GM18868 (cell line): ENCODE measurements at regions not wholly inside any gene's neighbourhood (a gene's known extent, or its start where the extent isn't known, plus 50 kb on each side); places are given as distances from the start of the nearest gene placed in this dataset.
"Not testable (repeated sequence)": the region's sequence is repeated elsewhere in the genome, so short reads cannot be mapped to it uniquely, and the experiment has no call there.

Experiments used
- ATAC-seq: cut with Tn5 transposase; IDR thresholded peaks from one replicate; pipeline ENCODE4 v1.9.1; 2021; ENCODE audit warnings: mild to moderate bottlenecking, moderate library complexity; ENCODE audit not compliant: unreplicated experiment

DNA sequence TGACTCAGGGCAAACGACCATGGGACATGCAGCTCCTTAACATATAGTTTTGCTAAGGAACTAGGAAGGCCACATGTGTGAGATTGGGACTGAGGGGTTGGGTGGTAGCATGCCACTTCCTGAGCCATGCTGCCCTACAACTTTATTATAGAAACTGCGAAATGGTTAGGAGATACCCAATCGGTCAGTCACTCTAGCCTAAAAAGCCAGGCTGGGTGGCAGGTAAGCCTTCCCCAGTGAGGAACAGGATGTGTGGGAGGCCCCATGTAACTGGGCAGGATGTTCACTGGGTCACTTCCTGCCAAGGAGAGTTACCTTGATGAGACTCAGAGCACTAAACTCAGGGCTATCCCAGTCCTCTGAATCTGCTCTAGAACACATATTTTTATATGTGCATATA, 123.5 kb downstream of the MAP3K7 start:
- ATAC-seq: no peak

DNA sequence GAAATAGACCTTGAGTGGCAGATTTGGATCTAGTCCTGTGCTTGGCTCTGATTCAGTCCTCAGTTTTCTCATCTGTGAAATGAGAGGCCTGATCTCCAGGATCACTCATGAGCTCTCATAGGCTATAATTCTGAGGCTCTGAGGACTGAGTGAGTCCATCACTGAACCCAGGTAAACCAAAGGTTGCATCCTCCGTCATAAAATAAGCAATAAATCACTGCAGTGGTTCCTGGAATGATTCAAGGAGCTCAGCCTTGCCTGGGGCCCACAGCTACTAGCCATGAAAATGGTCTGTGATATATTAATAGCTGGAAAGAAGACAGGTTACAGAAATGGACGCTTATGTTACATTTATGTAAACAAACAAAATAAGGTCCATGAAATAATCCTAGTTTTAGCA, 124.8 kb downstream of the MAP3K7 start:
- no peak for ATAC-seq

DNA sequence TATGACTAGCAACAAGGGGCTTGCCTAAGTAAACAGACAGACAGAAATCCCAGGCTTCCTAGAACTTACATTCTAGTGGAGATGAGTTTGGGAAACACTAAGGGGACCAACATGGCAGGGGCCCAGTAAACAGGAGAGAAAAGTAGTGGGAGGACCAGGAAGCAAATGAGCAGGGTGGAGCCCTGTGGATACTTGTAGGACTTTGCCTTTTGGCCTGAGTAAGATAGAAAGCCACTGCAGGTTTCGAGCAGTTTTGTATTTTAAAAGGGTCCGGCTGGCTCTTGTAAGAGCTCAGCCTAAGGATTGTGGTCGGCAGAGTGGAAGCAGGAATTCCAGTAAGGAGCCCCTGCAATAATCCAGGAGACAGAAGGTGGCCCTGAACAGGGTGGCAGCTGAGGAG, 125.5 kb downstream of the MAP3K7 start:
- ATAC-seq: no peak

DNA sequence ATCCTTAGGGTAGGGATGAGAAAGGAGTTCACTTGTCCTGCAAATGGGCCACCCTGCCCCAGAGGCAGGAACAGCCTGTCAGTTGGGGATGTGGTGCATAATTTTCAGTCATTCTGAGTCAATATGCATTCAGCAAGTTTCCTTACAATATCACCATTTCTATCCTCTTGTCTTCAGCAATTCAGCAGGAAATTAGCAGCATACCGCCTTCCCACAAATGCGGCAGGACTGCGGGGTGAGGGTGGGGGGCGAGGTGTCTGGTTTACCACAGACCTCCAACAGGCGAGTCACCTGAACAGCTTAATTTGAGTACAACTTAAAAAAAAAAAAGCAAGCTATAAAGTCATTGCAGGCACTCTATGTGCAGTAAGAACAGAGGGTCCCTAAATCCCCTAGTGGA, 126.8 kb downstream of the MAP3K7 start:
- no peak for ATAC-seq

DNA sequence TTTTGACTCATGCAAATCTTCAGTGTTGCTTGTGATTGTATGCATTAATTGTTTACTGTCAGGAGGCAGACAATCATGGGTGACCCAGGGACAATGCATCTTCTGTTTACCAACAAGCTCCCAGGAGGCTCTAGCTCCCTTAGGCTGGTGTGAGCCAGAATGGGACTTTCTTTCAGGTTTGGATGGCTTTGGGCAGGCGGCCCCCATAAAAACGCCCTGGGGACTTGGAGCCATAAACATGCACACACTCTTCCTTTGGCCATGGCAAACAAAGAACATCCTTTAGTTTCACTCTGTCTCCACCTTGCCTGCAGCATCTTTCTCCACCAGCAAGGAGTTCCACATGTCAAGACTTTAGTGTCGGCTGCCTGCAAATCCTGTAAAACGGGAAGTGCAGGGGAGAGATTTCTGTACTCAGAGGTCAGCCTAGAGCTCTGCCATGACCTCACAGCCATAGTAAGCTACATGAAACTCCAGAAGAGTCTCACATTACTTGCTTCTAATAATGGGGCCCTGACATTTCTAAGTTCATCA, 127.6 kb downstream of the MAP3K7 start:
- no peak for ATAC-seq

DNA sequence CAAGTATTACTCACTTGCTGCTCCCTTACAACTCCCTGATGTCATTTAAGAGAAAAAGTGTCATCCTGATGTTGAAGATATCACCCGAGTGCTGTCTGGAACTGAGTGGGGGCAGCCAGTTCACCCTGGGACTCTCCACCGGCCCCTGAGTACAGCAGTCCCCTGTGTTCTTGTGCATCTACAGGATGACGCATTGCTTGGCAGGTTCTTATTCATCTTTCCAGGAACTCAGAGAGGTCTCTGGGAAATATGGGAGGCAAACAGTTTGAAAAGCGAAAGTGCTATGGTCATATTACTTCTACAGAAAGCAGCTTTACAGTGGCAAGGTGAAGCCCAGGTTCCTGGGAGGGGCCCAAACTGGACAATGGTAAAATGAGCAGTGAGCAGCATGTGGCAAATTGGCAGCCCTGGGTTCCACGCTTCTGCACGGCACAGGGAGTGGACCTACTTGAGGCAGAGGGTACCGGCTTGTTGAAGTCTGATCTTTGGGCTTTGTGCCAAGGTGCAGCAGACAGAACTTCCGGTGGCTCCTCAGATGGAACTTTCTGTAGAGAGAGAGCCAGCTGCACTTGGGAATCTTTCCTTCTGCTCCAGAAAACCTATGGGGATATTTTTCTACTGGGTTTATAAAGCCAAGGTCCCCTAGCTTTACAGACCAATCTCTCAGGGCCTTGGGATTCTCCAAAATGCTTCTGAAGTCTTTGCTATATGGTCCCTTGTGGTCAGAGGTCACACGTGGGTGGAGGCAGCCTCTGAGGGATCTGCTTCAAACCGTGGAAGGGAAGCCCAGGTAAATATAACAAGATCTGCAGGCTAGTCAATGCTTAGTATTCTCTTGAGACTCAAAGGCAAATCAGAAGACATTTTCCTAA, 128.3 kb downstream of the MAP3K7 start:
- no peak for ATAC-seq

DNA sequence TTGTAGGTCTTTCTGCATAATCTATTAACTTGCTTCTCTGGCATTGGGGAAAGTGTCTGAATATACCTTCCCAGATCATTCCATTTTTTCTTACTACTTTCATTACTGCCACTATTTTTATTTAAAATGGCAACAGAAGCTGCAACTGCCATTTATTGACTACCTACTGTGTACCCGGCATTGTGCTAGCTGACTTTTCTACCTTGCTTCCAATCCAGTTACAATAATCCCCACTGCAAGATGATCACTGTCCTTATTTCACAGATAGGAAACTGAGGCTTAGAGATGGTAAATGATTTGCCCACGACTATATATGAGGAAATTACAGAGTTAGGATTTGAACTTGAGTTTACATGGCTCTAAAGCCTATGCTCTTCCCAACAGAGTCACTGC, 129.0 kb downstream of the MAP3K7 start:
- ATAC-seq: no peak

DNA sequence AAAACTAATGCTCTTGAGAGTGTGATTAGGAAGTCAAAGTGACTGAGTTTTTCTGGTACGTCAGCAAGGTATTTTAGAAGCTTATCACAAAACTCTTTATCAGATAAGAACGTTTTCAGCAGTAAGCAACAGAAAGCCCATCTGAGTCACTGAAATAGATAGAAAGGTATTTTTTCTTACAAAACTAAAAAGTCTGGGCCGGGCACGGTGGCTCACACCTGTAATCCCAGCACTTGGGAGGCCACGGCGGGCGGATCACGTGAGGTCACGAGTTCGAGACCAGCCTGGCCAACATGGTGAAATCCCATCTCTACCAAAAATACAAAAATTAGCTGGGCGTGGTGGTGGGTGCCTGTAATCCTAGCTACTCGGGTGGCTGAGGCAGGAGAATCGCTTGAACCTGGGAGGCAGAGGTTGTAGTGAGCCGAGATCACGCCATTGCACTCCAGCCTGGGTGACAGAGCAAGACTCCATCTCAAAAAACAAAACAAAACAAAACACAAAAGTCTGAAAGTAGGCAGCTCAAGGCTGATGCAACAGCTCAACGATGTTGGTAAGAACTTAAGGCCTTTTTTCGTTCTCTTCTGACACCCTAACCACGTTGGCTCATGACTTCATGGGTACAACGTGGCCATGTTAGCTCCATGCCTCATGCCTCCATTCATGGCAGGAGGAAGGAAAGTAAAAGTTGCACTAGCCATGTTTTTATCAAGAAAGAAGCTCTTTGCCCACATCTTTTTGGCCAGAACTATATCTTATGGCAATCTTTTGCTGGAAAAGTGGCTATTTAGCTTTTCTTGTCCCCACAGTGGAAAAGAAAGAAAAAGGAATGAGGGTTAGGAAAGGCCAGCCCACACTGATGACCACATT, 129.6 kb downstream of the MAP3K7 start:
- not testable (repeated sequence) for ATAC-seq

DNA sequence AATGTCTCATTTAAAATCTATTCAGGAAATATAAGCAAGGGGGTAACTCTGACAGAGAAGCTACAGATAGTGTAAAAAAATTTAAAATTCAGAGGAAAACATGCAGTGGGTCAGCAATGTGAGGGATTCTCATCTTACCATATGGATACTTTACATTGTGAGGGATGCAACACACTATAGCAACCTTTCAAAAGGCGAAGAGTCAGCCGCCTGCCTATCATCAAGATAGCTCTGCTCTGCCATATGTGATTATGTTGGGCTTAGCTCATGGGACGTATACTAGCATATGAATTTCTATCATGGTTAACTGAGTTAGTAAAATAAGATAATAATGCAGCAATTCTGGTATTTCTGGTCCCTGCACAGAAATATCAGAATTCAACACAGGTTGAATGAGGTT, 130.9 kb downstream of the MAP3K7 start:
- ATAC-seq: no peak

DNA sequence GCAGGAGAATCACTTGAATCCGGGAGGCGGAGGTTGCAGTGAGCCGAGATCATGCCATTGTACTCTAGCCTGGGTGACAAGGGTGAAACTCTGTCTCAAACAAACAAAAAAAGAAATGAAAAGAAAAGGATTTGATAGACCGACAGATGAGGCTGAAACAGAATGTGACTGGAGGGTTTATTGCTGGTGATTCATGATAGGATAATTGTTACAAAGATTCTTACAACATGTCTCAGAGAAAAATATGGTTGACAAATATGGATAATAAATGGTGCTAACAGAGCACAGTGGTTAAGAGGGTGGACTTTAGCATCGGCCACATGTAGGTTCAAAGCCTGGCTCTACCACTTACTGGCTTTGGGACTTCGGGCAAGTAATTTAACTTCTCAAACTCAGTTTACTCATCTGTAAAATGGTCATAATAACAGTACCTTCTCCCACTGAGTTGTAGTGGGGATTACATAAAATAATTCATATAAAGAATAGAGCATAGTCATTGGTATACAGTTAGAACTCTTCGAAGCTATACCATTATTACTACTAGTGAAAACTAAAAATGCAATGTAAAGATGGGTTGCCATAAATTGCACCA, 131.9 kb downstream of the MAP3K7 start:
- ATAC-seq: no peak

DNA sequence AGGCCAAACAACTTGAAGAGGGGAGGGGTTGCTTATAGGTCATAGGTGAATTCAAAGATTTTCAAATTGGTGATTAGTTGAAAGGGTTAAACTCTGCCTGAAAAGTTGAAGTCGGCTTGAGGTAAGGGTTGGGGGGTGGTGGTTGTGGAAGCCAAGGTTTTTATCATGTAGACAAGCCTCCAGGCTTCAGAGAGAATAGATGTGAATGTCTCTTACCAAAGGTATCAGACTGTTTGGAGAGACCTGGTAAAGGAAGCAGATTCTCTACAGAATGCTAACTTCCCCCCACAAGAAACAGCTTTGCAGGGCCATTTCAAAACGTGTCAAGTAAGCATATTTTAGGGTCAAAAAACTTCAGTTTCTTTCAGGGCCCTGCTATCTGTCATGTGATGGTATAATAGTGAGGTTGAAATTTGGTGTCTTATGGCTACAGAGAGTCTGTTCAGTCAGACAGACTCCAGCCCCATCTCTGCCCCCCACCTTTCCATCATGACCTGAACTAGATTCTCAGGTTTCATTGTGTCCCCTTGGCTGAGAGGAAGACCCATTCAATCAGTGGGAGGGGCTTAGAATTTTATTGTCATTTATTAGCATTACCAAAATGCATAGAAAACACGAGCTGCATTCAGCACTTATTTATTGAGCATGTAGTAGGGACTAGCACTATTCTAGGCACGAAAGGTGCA, 136.5 kb downstream of the MAP3K7 start:
- ATAC-seq: no peak

DNA sequence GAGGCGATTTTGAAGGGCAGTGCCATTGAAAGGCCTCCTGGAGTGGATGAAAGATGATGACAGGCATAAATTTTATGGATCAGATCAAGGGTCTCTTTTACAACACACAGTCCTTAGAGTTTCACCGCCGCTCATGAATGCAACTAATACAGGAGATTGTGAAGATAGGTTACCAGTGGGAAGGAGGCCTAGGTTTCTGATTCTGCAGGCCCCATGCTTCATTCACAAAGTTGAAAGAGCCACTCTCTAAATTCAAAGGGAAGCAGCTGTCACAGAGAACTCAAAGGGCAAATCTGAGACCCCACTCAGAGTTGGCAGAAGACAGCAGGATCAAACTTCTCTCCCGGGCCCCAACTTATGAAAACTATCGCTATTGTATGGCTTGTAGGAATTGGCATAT, 137.6 kb downstream of the MAP3K7 start:
- no peak for ATAC-seq

DNA sequence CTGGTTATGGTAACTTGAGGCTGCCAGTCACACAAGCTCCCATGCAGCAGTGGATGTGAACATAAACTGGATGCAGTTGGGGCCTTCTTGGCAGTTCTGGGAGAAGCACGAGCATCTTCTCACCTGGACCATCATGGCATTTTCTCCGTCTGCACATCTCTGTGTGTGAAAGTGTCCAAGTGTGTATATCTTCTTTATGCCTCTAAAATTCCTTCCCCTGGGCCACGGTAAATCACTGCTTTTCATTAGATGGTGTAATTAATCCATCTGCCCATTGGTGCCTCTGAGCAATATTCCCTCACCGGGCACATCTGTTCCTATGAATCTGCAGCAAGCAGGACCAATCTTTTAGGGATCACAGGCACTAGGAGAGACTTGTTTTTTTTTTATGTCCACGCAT, 138.0 kb downstream of the MAP3K7 start:
- no peak for ATAC-seq

DNA sequence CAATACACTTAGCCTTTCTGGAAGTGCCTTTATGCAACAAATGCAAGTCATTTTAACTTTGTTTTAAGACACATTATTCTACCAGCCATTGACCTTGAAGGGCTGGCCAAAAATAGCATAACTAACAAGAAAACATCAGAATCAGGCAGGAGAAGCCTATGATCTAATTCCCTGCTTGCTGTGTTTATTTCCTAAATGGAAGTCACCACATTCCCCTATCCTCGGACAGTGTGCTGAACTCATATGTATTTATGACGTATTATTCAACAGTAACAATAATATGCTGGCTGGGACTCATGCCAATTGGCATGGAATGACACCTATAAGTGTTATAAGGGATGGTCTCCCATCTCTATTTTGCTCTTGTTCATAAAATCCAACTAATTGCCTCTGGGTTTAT, 140.7 kb downstream of the MAP3K7 start:
- no peak for ATAC-seq

DNA sequence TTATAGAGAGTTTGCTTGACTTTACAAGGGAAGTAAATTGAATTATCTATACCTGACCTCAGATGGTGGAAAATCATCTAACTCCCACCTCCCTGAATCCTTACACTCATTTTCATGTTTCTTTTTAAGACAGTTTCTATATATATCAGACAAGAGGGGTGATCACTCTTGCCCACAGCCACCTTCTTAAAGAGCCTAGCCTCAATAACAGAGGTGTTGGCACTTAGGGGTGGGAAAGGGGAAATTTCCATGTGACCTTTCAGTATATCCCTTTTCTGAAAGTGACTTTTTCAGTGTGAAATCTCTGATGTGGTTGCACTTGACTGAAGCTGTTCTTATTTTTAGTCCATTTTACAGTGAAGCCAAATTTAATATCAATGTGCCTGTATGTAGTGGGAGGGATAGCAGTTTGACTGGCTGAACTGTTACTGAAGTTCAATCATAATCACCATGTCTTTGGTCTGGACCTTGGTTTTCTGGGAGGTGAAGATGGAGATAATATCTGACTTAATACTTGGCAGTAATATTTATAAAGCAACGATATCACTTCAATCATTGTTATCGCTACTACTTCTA, 141.3 kb downstream of the MAP3K7 start:
- no peak for ATAC-seq

DNA sequence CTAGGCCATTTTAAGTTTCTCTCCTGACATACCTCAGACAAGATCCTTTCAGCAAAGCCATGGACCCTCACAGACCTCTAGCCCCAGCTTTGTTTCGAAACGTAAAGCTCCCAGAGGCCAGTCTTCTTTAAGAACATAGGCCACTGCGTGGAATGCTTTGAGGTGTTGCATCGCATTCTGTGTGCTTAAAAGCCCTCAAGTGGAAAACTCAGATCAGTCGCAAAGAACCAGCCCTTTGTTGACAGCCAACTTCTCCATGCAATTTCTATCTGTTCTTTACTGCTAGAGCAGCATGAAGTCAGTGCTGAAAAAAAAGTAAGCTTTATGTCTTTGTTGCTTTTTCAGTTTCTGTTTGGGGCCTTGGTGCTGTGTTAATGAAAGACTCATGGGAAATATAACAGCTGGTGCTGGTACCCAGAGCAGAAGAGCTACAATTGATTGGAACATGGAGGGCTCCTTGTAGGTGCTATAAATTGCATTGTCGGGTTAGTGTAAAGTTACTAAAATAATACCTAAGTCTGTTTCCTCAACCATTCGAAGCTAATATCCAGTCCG, 142.6 kb downstream of the MAP3K7 start:
- no peak for ATAC-seq

DNA sequence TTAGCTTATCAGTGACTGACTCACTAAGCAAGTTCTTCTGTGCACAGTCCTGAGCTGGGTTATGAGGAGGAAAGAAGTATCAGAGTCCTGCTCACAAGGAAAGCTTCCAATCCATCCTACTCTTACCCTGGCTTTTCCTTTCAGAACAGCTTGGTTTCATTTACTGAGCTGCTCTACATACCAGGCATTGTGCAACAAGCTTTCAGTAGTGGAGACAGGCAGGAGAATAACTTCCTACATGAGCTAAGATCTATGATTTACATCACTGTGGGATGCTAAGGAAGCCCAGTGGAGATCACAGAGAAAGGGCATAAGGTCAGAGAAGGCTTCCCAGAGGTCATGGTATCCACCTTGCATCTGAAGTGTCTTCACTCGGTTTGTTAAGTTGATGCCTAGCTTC, 144.5 kb downstream of the MAP3K7 start:
- no peak for ATAC-seq

DNA sequence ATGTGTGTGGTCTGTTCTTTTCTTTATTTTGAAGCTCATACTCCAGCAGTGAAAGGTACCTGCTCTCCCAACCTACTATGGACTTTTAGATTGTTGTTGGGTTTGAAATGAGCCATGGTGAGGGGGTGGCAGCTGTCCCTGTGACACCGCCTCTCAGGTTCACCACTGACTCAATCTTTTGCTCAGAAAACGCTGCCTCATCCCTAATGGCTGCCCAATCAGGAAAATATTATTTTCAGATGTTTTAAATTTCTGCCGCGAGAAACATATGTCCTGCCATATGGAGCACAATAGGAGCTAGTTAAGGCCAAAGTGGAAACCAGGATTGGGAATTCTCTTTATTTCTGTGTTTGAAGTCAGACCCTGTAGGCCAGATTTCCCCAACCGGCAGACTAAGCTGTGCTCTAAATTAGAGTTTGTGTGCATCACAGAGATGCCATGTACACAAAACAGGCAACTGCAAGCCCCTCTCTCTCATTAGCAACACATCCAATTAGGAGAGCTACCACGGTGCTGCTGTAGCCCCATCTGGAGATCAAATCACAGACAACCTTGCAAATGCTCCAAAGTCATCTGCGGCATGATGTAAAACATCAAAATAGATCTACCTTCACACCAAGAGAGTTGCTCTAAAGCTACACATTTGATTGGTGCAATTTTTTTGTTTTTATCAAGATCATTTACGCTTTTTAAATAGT, 144.1 kb upstream of the BACH2 start:
- no peak for ATAC-seq

DNA sequence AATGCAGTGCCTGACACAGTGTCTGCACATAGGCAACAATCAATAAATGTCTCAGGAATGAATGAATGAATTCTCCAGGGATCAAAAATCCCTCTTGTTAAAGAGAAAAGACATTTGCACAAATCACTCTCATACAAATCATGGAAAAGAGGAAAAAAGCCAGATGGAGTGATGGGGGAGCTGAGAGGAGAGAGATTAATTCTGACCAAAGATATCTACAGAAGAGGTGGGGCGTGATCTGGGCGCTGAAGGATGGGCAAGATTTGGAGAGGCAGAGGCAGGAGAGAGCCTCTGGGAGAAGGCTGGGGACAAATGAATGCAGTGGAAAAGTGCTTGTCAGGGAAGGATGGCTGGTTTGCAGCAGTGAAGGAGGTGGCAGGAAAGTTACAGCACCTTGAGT, 142.9 kb upstream of the BACH2 start:
- ATAC-seq: no peak

DNA sequence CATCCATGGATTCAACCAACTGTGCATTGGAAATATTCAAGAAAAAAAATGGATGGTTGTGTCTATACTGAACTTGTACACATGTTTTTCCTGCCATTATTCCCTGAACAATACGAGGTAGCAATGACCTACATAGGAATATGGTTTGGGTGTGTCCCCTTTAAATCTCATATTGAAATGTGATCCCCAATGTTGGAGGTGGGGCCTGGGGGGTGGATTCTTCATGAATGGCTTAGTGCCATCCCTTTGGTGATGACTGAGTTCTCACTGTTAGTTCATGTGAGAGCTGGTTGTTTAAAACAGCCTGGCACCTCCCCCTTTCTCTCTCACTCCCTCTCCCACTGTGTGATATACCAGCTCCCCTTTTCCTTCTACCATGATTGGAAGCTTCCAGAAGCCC, 139.8 kb upstream of the BACH2 start:
- no peak for ATAC-seq
